HG03196 (cell line): ENCODE measurements at regions not wholly inside any gene's neighbourhood (a gene's known extent, or its start where the extent isn't known, plus 50 kb on each side); places are given as distances from the start of the nearest gene placed in this dataset.
A peak's percentile ranks its signal among the peaks of the same experiment; 100 is the strongest.
"Not testable (repeated sequence)": the region's sequence is repeated elsewhere in the genome, so short reads cannot be mapped to it uniquely, and the experiment has no call there.

ENCODE experiments used
- ATAC-seq: cut with Tn5 transposase; IDR thresholded peaks from one replicate; pipeline ENCODE4 v1.9.1; 2021; ENCODE audit not compliant: unreplicated experiment

GRCh38 chr2:89831641-89832498 is 1140.4 kb downstream of the RPIA start:
- no peak for ATAC-seq

- peak; percentile 57 for ATAC-seq
Observed at GRCh38 chr2:89833116-89833779, 1141.8 kb downstream of the RPIA start.

- no peak for ATAC-seq
Observed at GRCh38 chr2:89833780-89834117, 1142.3 kb downstream of the RPIA start.

DNA sequence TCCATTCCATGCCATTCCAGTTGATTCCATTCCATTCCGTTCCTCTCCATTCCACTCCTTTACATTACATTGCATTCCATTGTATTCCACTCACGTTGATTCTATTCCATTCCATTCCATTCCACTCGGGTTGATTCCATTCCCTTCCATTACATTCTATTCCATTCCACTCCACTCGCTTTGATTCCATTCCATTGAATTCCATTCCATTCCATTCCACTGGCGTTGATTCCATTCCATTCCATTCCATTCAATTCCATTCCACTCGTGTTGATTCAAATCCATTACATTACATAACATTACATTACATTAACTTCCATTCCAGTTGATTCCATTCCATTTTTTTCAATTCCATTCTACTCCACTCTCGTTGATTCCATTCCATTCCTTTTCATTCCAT is 1142.8 kb downstream of the RPIA start:
- no peak for ATAC-seq

GRCh38 chr2:89836326-89836725 is 1144.9 kb downstream of the RPIA start:
- peak; percentile 46 for ATAC-seq

GRCh38 chr2:89837962-89838625 is 1146.6 kb downstream of the RPIA start:
- peak; percentile 30 for ATAC-seq

- not testable (repeated sequence) for ATAC-seq
Observed at GRCh38 chr2:89840175-89840574, 1148.7 kb downstream of the RPIA start.

DNA sequence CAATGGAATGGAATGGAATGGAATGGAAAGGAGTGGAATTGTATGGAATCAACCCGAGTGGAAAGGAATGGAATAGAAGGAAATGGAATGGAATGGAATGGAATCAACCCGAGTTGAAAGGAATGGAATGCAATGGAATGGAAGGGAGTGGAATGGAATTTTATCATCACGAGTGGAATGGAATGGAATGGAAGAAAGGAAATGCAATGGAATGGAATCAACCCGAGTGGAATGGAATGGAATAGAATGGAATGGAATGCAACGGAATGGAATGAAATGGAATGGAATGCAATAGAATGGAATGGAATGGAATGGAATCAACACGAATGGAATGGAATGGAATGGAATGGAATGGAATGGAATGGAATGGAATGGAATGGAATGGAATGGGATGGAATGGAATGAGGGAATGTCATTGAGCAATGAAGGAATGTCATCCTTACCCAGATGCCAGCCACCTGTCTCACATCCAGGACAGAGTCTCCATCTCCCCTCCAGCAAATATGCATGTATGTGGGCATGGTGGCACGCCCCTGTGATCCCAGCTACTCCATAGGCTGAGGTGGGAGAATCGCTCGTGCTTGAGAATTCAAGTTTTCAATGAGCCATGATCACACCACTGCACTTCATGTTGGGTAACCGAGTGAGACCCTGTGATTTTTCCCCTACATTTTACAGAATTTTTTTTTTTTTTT is 1149.5 kb downstream of the RPIA start:
- peak; percentile 31 for ATAC-seq

DNA sequence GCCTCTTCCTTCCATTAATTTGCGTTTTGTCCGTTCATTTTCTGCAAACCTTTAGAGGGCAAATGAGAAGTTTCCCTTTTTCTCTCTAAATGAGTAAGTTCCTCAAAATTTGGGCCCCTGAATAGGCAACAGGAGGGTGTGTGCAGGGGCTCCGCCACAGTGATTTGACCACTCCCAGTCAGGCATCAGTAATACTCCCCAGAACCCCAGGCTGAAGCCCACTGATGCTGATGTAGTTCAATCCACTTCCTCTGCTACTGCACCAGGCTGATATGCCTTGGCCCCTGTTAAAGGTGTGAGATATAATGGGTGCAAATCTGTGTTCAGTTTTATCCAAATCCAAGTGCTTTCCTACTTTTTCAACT is 1150.0 kb downstream of the RPIA start:
- ATAC-seq, result no peak

DNA sequence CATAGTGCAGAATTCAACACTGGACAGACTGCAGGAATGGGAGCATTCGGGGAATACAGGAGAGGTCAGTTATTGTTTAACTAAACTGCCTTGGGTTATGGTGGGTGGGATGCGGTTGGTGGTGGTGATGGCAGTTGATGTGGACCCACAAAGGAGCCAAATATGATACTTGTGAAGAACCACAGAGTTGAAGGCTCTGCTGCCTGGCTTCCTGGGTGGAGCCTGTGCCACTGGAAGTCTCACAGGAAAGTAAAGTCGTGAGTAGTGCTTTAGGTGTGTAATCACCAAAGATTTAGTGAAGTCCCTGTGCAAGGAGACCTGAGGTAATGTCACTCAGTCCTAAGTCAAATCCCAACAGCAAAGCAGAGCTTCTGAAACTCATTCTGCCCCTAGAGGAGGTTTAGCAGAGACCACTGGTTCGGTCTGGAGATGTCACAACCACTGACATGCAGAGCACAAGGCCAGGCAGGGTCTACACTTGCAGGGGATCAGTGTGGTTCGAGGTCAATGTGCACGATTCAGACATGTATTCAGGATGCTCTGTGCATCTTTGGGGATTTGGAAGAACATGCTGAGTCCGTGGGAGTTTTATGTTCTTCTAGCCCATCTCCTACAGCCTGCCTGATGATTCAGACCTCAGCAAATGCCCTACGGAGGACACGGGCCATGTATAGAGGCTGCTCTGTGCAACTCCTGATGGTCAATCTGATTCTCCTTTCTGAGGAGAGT is 1150.9 kb downstream of the RPIA start:
- ATAC-seq, result no peak

- no peak for ATAC-seq
Observed at GRCh38 chr2:89844221-89844943, 1152.9 kb downstream of the RPIA start.

DNA sequence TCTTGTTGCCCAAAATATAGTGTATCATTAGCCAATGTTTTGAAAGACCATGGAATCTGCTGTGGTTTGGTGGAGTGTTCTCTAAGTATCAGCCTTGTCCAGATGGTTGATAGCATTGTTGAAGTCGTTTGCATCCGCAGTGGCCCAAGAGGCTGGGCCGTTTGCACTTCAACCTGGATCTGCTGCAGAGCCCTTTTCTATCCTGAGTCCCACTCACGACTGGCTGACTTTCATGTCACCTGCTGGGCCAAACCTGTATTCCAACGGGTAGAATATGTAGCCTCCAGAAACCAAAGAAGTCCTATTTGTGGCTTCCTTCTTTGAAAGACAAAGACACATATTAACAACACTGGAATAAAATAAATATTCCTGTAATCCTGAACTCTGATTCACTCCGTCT is 1154.1 kb downstream of the RPIA start:
- no peak for ATAC-seq

DNA sequence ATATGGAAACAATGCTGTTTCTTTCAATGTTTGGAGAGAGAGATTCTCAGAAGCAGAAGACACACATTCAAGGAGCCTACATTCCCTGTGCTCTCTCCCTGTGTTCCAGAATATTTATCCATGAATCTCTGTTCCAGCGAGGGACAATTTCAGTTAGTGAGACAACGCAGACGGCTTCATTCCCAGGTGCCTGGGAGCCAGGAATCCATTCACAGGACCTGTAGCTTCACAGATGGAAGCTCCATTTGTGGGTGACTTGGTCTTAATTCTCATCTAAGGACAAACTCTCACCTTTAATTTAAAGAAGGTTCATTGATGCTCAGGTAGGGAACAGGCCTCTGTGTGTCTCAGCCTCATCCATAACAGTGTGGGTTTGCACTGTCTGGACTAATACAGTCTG is 1156.6 kb downstream of the RPIA start:
- no peak for ATAC-seq

- no peak for ATAC-seq
Observed at GRCh38 chr2:89848763-89849368, 1157.4 kb downstream of the RPIA start.

GRCh38 chr2:89849731-89850130 is 1158.3 kb downstream of the RPIA start:
- ATAC-seq, result no peak

DNA sequence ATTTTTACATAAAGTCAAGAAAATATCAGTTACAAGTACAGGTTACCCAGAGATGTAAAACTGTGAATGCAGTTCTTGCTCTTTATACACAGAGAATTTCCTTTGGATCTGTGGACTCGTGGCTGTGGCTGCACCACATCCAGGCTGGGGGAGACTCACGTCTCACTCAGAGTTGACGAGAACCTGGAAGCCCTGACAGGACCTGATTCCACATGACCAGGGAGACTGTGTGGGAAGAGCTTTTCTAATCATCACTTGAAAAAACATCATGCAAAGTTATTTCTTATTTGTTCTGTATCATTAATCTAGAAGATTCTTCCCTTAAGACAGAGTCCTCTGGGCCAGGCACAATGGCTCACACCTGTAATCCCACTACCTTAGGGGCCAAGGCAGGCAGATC is 1159.0 kb downstream of the RPIA start:
- ATAC-seq, result no peak

- no peak for ATAC-seq
Observed at GRCh38 chr2:89850881-89851582, 1159.6 kb downstream of the RPIA start.

GRCh38 chr2:89851583-89851905 is 1160.1 kb downstream of the RPIA start:
- ATAC-seq, result no peak

GRCh38 chr2:89853427-89853826 is 1162.0 kb downstream of the RPIA start:
- ATAC-seq, result not testable (repeated sequence)
